Activated CD8-positive, alpha-beta memory T cell treated with anti-CD3 and anti-CD28 coated beads, Interleukin-2, amount 50 U/mL, for 48 hours (primary cell): ENCODE measurements at regions not wholly inside any gene's neighbourhood (a gene's known extent, or its start where the extent isn't known, plus 50 kb on each side); places are given as distances from the start of the nearest gene placed in this dataset.
"Not testable (repeated sequence)": the region's sequence is repeated elsewhere in the genome, so short reads cannot be mapped to it uniquely, and the experiment has no call there.

Experiments
- DNase-seq: peaks from one replicate; pipeline ENCODE4 v3.0.0-alpha.2; 2020

- DNase-seq, result no peak
Measured at GRCh38 chr3:164458986-164459385, 619.3 kb downstream of the SI start.

GRCh38 chr3:164453714-164454113 is 624.6 kb downstream of the SI start:
- DNase-seq, result no peak

- DNase-seq, result no peak
Measured at GRCh38 chr3:164452707-164453106, 625.6 kb downstream of the SI start.

- DNase-seq, result no peak
Measured at GRCh38 chr3:164451072-164451910, 627.0 kb downstream of the SI start.

- DNase-seq, result no peak
Measured at GRCh38 chr3:164450276-164450905, 627.9 kb downstream of the SI start.

GRCh38 chr3:164419220-164419619 is 659.1 kb downstream of the SI start:
- DNase-seq, result no peak

GRCh38 chr3:164418414-164418813 is 659.9 kb downstream of the SI start:
- DNase-seq, result no peak

GRCh38 chr3:164417955-164418354 is 660.3 kb downstream of the SI start:
- DNase-seq, result no peak

GRCh38 chr3:164416491-164417222 is 661.6 kb downstream of the SI start:
- no peak for DNase-seq

- no peak for DNase-seq
Measured at GRCh38 chr3:164408326-164408725, 670.0 kb downstream of the SI start.

- no peak for DNase-seq
Measured at GRCh38 chr3:164407111-164407510, 671.2 kb downstream of the SI start.

GRCh38 chr3:164406281-164406680 is 672.0 kb downstream of the SI start:
- DNase-seq, result no peak

GRCh38 chr3:164401923-164402322 is 676.4 kb downstream of the SI start:
- no peak for DNase-seq

- DNase-seq, result not testable (repeated sequence)
Measured at GRCh38 chr3:164401440-164401839, 676.9 kb downstream of the SI start.

GRCh38 chr3:164397462-164397861 is 680.8 kb downstream of the SI start:
- no peak for DNase-seq

- no peak for DNase-seq
Measured at GRCh38 chr3:164393171-164393570, 685.1 kb downstream of the SI start.

- no peak for DNase-seq
Measured at GRCh38 chr3:164390046-164390445, 688.2 kb downstream of the SI start.

- no peak for DNase-seq
Measured at GRCh38 chr3:164387236-164387635, 691.1 kb downstream of the SI start.

- DNase-seq, result no peak
Measured at GRCh38 chr3:164380156-164380555, 698.1 kb downstream of the SI start.

- no peak for DNase-seq
Measured at GRCh38 chr3:164377466-164377865, 700.8 kb downstream of the SI start.

- no peak for DNase-seq
Measured at GRCh38 chr3:164375995-164376394, 702.3 kb downstream of the SI start.

GRCh38 chr3:164375538-164375937 is 702.8 kb downstream of the SI start:
- no peak for DNase-seq

GRCh38 chr3:164371681-164372080 is 706.6 kb downstream of the SI start:
- DNase-seq, result no peak

- no peak for DNase-seq
Measured at GRCh38 chr3:164370970-164371369, 707.3 kb downstream of the SI start.
